A673 (cell line): ENCODE measurements at regions not wholly inside any gene's neighbourhood (a gene's known extent, or its start where the extent isn't known, plus 50 kb on each side); places are given as distances from the start of the nearest gene placed in this dataset.
"Not testable (repeated sequence)": the region's sequence is repeated elsewhere in the genome, so short reads cannot be mapped to it uniquely, and the experiment has no call there.

Experiments
- BruUV-seq: library from RNA; stranded (reverse); fragments of 400-500 nt; replicated peaks from 2 replicates; lab custom pipeline; 2021; lab: Mats Ljungman, UMichigan
- CTCF ChIA-PET: fragments of 300-600 bp; sonication (Branson Sonifier 250); formaldehyde crosslinking; loops from one replicate; lab custom pipeline; 2022; ENCODE audit warnings: antibody characterized with exemption; lab: Charles Lee
- POLR2A ChIA-PET: fragments of 300-600 bp; sonication (Branson Sonifier 250); formaldehyde crosslinking; loops from one replicate; lab custom pipeline; 2022; ENCODE audit warnings: antibody characterized with exemption; ENCODE audit not compliant: low non-redundant PET; lab: Charles Lee
- DNase-seq: peaks from one replicate; pipeline ENCODE4 v3.0.0-alpha.2; 2015; ENCODE audit warnings: low spot score
- H3K27ac ChIP-seq: fragments of 200-600 bp; sonication (generic); 2 replicates; pipeline ENCODE4 v1.5.1; 2016; ENCODE audit warnings: mixed run types, low read depth, mild to moderate bottlenecking, mixed read lengths, antibody characterized with exemption, low read length; ENCODE audit not compliant: poor library complexity, severe bottlenecking
- H3K27me3 ChIP-seq: fragments of 200-600 bp; sonication (generic); replicated peaks from 2 replicates; pipeline ENCODE4 v1.6.1; 2017; ENCODE audit warnings: mixed run types, low read depth, mild to moderate bottlenecking, mixed read lengths, antibody characterized with exemption, low read length; ENCODE audit not compliant: insufficient read depth, poor library complexity
- H3K36me3 ChIP-seq: fragments of 200-600 bp; sonication (generic); 2 replicates; pipeline ENCODE4 v1.6.1; 2016; ENCODE audit warnings: mixed run types, mild to moderate bottlenecking, mixed read lengths, antibody characterized with exemption, low read length; ENCODE audit not compliant: insufficient read depth, poor library complexity, severe bottlenecking
- H3K4me1 ChIP-seq: fragments of 200-600 bp; sonication (generic); 2 replicates; pipeline ENCODE4 v1.6.1; 2017; ENCODE audit warnings: mixed run types, mild to moderate bottlenecking, mixed read lengths, antibody characterized with exemption, low read length; ENCODE audit not compliant: insufficient read depth, poor library complexity, severe bottlenecking
- H3K4me3 ChIP-seq: fragments of 200-600 bp; sonication (generic); 2 replicates; pipeline ENCODE4 v1.5.1; 2016; ENCODE audit warnings: low read depth, mixed run types, mild to moderate bottlenecking, mixed read lengths, low read length; ENCODE audit not compliant: poor library complexity, severe bottlenecking
- H3K9me3 ChIP-seq: fragments of 200-600 bp; sonication (generic); 2 replicates; pipeline ENCODE4 v1.6.1; 2016; ENCODE audit warnings: mixed run types, low read depth, mild to moderate bottlenecking, mixed read lengths, antibody characterized with exemption, low read length; ENCODE audit not compliant: poor library complexity, severe bottlenecking
- CTCF ChIP-seq: fragments of 300-800, 200-600 bp; sonication (generic); conservative IDR thresholded peaks from 2 replicates; pipeline ENCODE4 v1.5.1; 2017; ENCODE audit warnings: low read depth, mild to moderate bottlenecking, antibody characterized with exemption, low read length, moderate library complexity, mixed read lengths
- EZH2 ChIP-seq: fragments of 200-600 bp; sonication (generic); IDR thresholded peaks from 2 replicates; pipeline ENCODE4 v1.6.1; 2017; ENCODE audit warnings: borderline replicate concordance, low read depth, mild to moderate bottlenecking, mixed read lengths, antibody characterized with exemption, low read length; ENCODE audit not compliant: poor library complexity, severe bottlenecking
- intact Hi-C: fragments of 100-400 bp; cut with micrococcal nuclease; formaldehyde crosslinking; loops from one replicate; pipeline ENCODE4 v1.10.0; 2022; ENCODE audit not compliant: unreplicated experiment

GRCh38 chr6:150496629-150497028, 103.1 kb upstream of the PLEKHG1 start:
- CTCF ChIA-PET, result no interaction called here
- BruUV-seq, result no TSS peak
- Histone ChIP-seq H3K27ac (no peak overlapping the region), H3K4me1 (no peaks in the 10 kb centered on the region), H3K27me3 (no peaks in the 10 kb centered on the region), H3K36me3 (no peaks in the 10 kb centered on the region), H3K9me3 (no peaks in the 10 kb centered on the region), H3K4me3 (no peak overlapping the region)
- no peak for TF ChIP-seq EZH2
- TF ChIP-seq CTCF, result no peak
- no peak for DNase-seq
- intact Hi-C loops, result no loop called here
- POLR2A ChIA-PET, result no interaction called here

- H3K4me3 ChIP-seq, result no peak overlapping the region
- intact Hi-C loops, result no loop called here
- POLR2A ChIA-PET, result no interaction called here
Measured at GRCh38 chr6:150499882-150500312, 99.8 kb upstream of the PLEKHG1 start.

GRCh38 chr6:150500568-150500967, 99.1 kb upstream of the PLEKHG1 start:
- H3K9me3 ChIP-seq, CTCF ChIA-PET, POLR2A ChIA-PET, H3K36me3 ChIP-seq, DNase-seq, H3K4me3 ChIP-seq, intact Hi-C loops, H3K4me1 ChIP-seq, H3K27me3 ChIP-seq, H3K27ac ChIP-seq, BruUV-seq: not testable (repeated sequence)

More at GRCh38 chr6:150499882-150500312, 99.8 kb upstream of the PLEKHG1 start:
- no peak for TF ChIP-seq CTCF
- no peak for TF ChIP-seq EZH2
- Histone ChIP-seq H3K36me3 (no peaks in the 10 kb centered on the region), H3K9me3 (no peaks in the 10 kb centered on the region), H3K27me3 (no peaks in the 10 kb centered on the region), H3K27ac (no peak overlapping the region), H3K4me1 (no peaks in the 10 kb centered on the region)
- BruUV-seq, result no TSS peak
- no peak for DNase-seq
- CTCF ChIA-PET, result no interaction called here

- no peaks in the 10 kb centered on the region for H3K4me1 ChIP-seq
- ChIA-PET CTCF (no interaction called here), POLR2A (no interaction called here)
- H3K9me3 ChIP-seq, result no peaks in the 10 kb centered on the region
- no TSS peak for BruUV-seq
- DNase-seq, result no peak
- intact Hi-C loops, result no loop called here
- no peak overlapping the region for H3K4me3 ChIP-seq
- H3K27me3 ChIP-seq, result no peaks in the 10 kb centered on the region
- TF ChIP-seq CTCF (no peak), EZH2 (no peak)
- H3K27ac ChIP-seq, result peak overlapping the region; percentile 46
- H3K36me3 ChIP-seq, result no peaks in the 10 kb centered on the region
Measured at GRCh38 chr6:150503041-150503440, 96.6 kb upstream of the PLEKHG1 start.
